Gastroesophageal sphincter (tissue), 3 donors: ENCODE measurements at regions not wholly inside any gene's neighbourhood (a gene's known extent, or its start where the extent isn't known, plus 50 kb on each side); places are given as distances from the start of the nearest gene placed in this dataset.
"Not testable (repeated sequence)": the region's sequence is repeated elsewhere in the genome, so short reads cannot be mapped to it uniquely, and the experiment has no call there.

Experiments used
- CTCF ChIP-seq, 4 experiments: fragments of 200-600 bp in 2 of 4; fragments of 450-650 bp in 2 of 4; sonication (generic) in 1 of 4; IDR thresholded peaks; one replicate each; pipeline ENCODE4 v1.5.1; 2017 to 2019; ENCODE audit warnings: antibody characterized with exemption in 4 of 4, mild to moderate bottlenecking in 2 of 4, moderate library complexity in 2 of 4
- EP300 ChIP-seq: sonication (generic); formaldehyde crosslinking; IDR thresholded peaks from one replicate; pipeline ENCODE4 v1.6.1; 2017; ENCODE audit warnings: antibody characterized with exemption, mild to moderate bottlenecking
- POLR2AphosphoS5 ChIP-seq: sonication (generic); formaldehyde crosslinking; IDR thresholded peaks from one replicate; pipeline ENCODE4 v1.6.1; 2017; ENCODE audit warnings: antibody characterized with exemption

- not testable (repeated sequence) for TF ChIP-seq CTCF (IDR thresholded peaks at IDR 0.05); EP300; POLR2AphosphoS5
These were observed 71.2 kb upstream of the ACBD5 start for GRCh38 chr10:27311809-27312208.
